ENCODE measurements at regions not wholly inside any gene's neighbourhood (a gene's known extent, or its start where the extent isn't known, plus 50 kb on each side); places are given as distances from the start of the nearest gene placed in this dataset.

- Histone ChIP-seq H3K4me3 (ENCODE audit: low read depth, low read length, poor library complexity, severe bottlenecking) (peak overlapping the region; percentile 91), H3K27ac (ENCODE audit: low read depth, low read length, poor library complexity, severe bottlenecking) (peak overlapping the region; percentile 63), H3K9ac (ENCODE audit: low read length) (no peak overlapping the region), H3K9me3 (ENCODE audit: low read length) (no peaks in the 10 kb centered on the region), H3K36me3 (ENCODE audit: insufficient read depth, low read length) (peaks cover 29% of the 10 kb centered on the region), H3K4me2 (ENCODE audit: low read length) (peak overlapping the region; percentile 80), H3F3A (ENCODE audit: insufficient read depth, low read length) (no peaks in the 10 kb centered on the region), H3K27me3 (ENCODE audit: insufficient read depth, low read length) (no peaks in the 10 kb centered on the region), H3K79me2 (ENCODE audit: insufficient read depth, low read length) (peaks cover 37% of the 10 kb centered on the region), H4K20me1 (ENCODE audit: insufficient read depth, low read length) (no peaks in the 10 kb centered on the region), H3K9me2 (ENCODE audit: low read depth, low read length) (no peaks in the 10 kb centered on the region), H2AFZ (ENCODE audit: low read length) (no peak overlapping the region), H3K4me1 (ENCODE audit: insufficient read depth, low read length, severe bottlenecking) (peaks cover 45% of the 10 kb centered on the region)
- no peak for TF ChIP-seq EZH2 (IDR thresholded peaks at IDR 0.05; ENCODE audit: borderline replicate concordance, low read length)
- TF ChIP-seq, protein P1, sequence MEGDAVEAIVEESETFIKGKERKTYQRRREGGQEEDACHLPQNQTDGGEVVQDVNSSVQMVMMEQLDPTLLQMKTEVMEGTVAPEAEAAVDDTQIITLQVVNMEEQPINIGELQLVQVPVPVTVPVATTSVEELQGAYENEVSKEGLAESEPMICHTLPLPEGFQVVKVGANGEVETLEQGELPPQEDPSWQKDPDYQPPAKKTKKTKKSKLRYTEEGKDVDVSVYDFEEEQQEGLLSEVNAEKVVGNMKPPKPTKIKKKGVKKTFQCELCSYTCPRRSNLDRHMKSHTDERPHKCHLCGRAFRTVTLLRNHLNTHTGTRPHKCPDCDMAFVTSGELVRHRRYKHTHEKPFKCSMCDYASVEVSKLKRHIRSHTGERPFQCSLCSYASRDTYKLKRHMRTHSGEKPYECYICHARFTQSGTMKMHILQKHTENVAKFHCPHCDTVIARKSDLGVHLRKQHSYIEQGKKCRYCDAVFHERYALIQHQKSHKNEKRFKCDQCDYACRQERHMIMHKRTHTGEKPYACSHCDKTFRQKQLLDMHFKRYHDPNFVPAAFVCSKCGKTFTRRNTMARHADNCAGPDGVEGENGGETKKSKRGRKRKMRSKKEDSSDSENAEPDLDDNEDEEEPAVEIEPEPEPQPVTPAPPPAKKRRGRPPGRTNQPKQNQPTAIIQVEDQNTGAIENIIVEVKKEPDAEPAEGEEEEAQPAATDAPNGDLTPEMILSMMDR (IDR thresholded peaks at IDR 0.05; ENCODE audit: low read length) = no peak
Measured at GRCh38 chr1:198939286-198939685, 300.4 kb downstream of the PTPRC start.

DNA sequence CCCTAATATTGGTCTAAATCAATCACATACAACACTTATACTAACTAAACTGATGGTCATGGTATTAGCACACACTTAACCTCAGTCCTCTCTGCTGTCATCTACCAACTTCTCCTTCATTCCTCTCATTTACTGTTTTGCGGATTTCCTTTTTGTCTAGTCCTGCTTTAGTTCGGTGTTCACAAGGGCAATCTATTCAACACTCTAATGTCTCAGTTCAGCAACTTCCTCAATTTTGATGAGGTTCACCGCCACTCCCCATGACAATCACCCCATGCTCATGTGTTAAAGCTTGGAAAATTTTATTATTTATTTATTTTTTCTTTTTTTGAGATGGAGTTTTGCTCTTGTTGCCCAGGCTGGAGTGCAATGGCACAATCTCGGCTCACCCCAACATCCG lies 301.1 kb downstream of the PTPRC start:
- Histone ChIP-seq H3K36me3 (ENCODE audit: insufficient read depth, low read length) (peaks cover 22% of the 10 kb centered on the region), H3K4me2 (ENCODE audit: low read length) (no peak overlapping the region), H3K4me1 (ENCODE audit: insufficient read depth, low read length, severe bottlenecking) (peaks cover 45% of the 10 kb centered on the region), H3K9me2 (ENCODE audit: low read depth, low read length) (no peaks in the 10 kb centered on the region), H3K79me2 (ENCODE audit: insufficient read depth, low read length) (peaks cover 31% of the 10 kb centered on the region), H3K27me3 (ENCODE audit: insufficient read depth, low read length) (no peaks in the 10 kb centered on the region), H4K20me1 (ENCODE audit: insufficient read depth, low read length) (no peaks in the 10 kb centered on the region), H3K9me3 (ENCODE audit: low read length) (no peaks in the 10 kb centered on the region), H3K9ac (ENCODE audit: low read length) (no peak overlapping the region), H3F3A (ENCODE audit: insufficient read depth, low read length) (no peaks in the 10 kb centered on the region), H3K27ac (ENCODE audit: low read depth, low read length, poor library complexity, severe bottlenecking) (peak overlapping the region; percentile 63), H3K4me3 (ENCODE audit: low read depth, low read length, poor library complexity, severe bottlenecking) (no peak overlapping the region), H2AFZ (ENCODE audit: low read length) (no peak overlapping the region)
- no peak for TF ChIP-seq EZH2 (IDR thresholded peaks at IDR 0.05; ENCODE audit: borderline replicate concordance, low read length)
- TF ChIP-seq, protein P1 (IDR thresholded peaks at IDR 0.05; ENCODE audit: low read length) = no peak

DNA sequence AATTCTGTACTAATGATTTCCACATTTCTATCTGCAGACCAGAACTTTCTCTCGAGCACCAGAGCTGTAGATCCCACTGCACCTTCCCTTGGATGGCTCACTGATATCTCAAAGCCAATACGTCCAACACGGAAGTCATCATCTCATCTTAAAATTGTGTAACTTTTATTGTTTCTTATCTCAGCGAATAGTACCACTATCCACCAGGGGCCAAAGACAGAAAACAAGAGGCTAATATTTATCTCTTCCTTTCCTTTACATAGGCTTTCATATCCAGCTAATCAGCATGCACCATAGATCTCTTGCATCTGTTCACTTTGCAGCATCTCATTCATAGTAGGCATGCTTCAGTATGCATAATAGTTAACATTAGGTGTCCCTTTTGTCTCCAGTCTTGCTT lies 303.6 kb downstream of the PTPRC start:
- no peaks in the 10 kb centered on the region for H4K20me1 ChIP-seq (ENCODE audit: insufficient read depth, low read length)
- H3K9me3 ChIP-seq (ENCODE audit: low read length) = no peaks in the 10 kb centered on the region
- H3K9ac ChIP-seq (ENCODE audit: low read length) = no peak overlapping the region
- H3K4me2 ChIP-seq (ENCODE audit: low read length) = no peak overlapping the region
- peak overlapping the region; percentile 39 for H3K27ac ChIP-seq (ENCODE audit: low read depth, low read length, poor library complexity, severe bottlenecking)
- peaks cover 44% of the 10 kb centered on the region for H3K4me1 ChIP-seq (ENCODE audit: insufficient read depth, low read length, severe bottlenecking)
- H3K4me3 ChIP-seq (ENCODE audit: low read depth, low read length, poor library complexity, severe bottlenecking) = no peak overlapping the region
- H3K79me2 ChIP-seq (ENCODE audit: insufficient read depth, low read length) = peaks cover 7% of the 10 kb centered on the region
- no peaks in the 10 kb centered on the region for H3K36me3 ChIP-seq (ENCODE audit: insufficient read depth, low read length)
- H3F3A ChIP-seq (ENCODE audit: insufficient read depth, low read length) = no peaks in the 10 kb centered on the region
- H3K27me3 ChIP-seq (ENCODE audit: insufficient read depth, low read length) = no peaks in the 10 kb centered on the region
- H3K9me2 ChIP-seq (ENCODE audit: low read depth, low read length) = no peaks in the 10 kb centered on the region
- TF ChIP-seq, protein P1 (IDR thresholded peaks at IDR 0.05; ENCODE audit: low read length) = no peak
- no peak for TF ChIP-seq EZH2 (IDR thresholded peaks at IDR 0.05; ENCODE audit: borderline replicate concordance, low read length)
- H2AFZ ChIP-seq (ENCODE audit: low read length) = no peak overlapping the region

All from OCI-LY1 (cell line).